ENCODE measurements at regions not wholly inside any gene's neighbourhood (a gene's known extent, or its start where the extent isn't known, plus 50 kb on each side); places are given as distances from the start of the nearest gene placed in this dataset.

DNA sequence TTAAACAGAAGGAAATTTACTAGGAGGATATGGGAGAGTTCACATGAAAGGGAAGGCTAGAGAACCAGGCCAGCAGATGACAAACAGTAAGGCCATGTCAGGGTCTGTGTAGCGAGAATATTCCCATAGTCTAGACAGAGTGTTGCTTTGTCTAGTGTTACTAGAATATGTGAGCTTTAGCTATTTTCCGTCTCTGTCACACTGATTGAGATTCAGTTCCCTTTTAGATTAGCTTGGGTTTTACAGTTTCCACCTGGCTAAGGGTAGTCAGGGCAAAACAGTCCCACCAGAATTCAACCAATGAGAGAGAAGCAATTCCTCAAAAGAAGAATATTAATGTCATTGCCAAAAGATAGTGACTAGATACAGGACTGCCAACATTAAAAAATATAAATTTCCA, 82.8 kb upstream of the MDM1 start:
- TF ChIP-seq EP300 (IDR thresholded peaks at IDR 0.05): no peak
- TF ChIP-seq, protein P1, sequence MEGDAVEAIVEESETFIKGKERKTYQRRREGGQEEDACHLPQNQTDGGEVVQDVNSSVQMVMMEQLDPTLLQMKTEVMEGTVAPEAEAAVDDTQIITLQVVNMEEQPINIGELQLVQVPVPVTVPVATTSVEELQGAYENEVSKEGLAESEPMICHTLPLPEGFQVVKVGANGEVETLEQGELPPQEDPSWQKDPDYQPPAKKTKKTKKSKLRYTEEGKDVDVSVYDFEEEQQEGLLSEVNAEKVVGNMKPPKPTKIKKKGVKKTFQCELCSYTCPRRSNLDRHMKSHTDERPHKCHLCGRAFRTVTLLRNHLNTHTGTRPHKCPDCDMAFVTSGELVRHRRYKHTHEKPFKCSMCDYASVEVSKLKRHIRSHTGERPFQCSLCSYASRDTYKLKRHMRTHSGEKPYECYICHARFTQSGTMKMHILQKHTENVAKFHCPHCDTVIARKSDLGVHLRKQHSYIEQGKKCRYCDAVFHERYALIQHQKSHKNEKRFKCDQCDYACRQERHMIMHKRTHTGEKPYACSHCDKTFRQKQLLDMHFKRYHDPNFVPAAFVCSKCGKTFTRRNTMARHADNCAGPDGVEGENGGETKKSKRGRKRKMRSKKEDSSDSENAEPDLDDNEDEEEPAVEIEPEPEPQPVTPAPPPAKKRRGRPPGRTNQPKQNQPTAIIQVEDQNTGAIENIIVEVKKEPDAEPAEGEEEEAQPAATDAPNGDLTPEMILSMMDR (IDR thresholded peaks at IDR 0.05): no peak
- no peak for TF ChIP-seq POLR2A (IDR thresholded peaks at IDR 0.05)
